GM12878 (cell line): ENCODE measurements at regions not wholly inside any gene's neighbourhood (a gene's known extent, or its start where the extent isn't known, plus 50 kb on each side); places are given as distances from the start of the nearest gene placed in this dataset.

ENCODE experiments used
- ATAC-seq: fragments of 200-7000 bp; cut with Tn5 transposase; 3 replicates; pipeline ENCODE4 v1.9.1; 2020; ENCODE audit warnings: mild to moderate bottlenecking, moderate library complexity
- BruUV-seq: library from RNA; stranded (reverse); fragments of 400-500 nt; replicated peaks from 2 replicates; lab custom pipeline; 2021; lab: Mats Ljungman, UMichigan
- CTCF ChIA-PET: fragments of 300-600 bp; sonication (Branson Sonifier 250); formaldehyde crosslinking; extraction: SDS; loops from one replicate; lab custom pipeline; 2021; ENCODE audit warnings: inconsistent platforms; lab: Yijun Ruan, JAX
- POLR2A ChIA-PET: fragments of 350-600 bp; formaldehyde crosslinking; extraction: SDS; loops from one replicate; lab custom pipeline; 2021; ENCODE audit warnings: inconsistent platforms; lab: Charles Lee
- RAD21 ChIA-PET: fragments of 300-600 bp; sonication (Branson Sonifier 250); formaldehyde crosslinking; loops from one replicate; lab custom pipeline; 2023; ENCODE audit warnings: antibody characterized with exemption; ENCODE audit not compliant: unreplicated experiment; lab: Charles Lee
- SMC1A ChIA-PET: fragments of 300-600 bp; sonication (Branson Sonifier 250); formaldehyde crosslinking; loops from one replicate; lab custom pipeline; 2023; ENCODE audit not compliant: unreplicated experiment, uncharacterized antibody; lab: Charles Lee
- DNase-seq: peaks from one replicate; pipeline ENCODE4 v3.0.0-alpha.2; 2011; ENCODE audit warnings: low read depth, low spot score
- FAIRE-seq: peaks from 3 replicates; lab custom pipeline; 2011; peaks lifted over from hg19 to GRCh38; lab: Jason Lieb, UNC
- H2AFZ ChIP-seq: 2 replicates; pipeline ENCODE4 v1.6.0; 2011; ENCODE audit warnings: low read depth, low read length, control low read depth; ENCODE audit not compliant: control insufficient read depth
- H3K27ac ChIP-seq: 2 replicates; pipeline ENCODE4 v1.5.1; 2011; ENCODE audit warnings: control low read depth; ENCODE audit not compliant: control insufficient read depth, insufficient read depth
- H3K27me3 ChIP-seq, 2 experiments: replicated peaks in 1 of 2; 2 replicates each; pipeline versions ENCODE4 v1.6.0 to v1.6.1; 2011; ENCODE audit warnings: low read length in 1 of 2; ENCODE audit not compliant: control insufficient read depth in 2 of 2, insufficient read depth in 2 of 2
- H3K36me3 ChIP-seq, 2 experiments: 2 replicates each; pipeline ENCODE4 v1.5.1; 2011; ENCODE audit warnings: low read length in 1 of 2; ENCODE audit not compliant: control insufficient read depth in 2 of 2, insufficient read depth in 2 of 2
- H3K4me1 ChIP-seq: 2 replicates; pipeline ENCODE4 v1.6.1; 2011; ENCODE audit warnings: mild to moderate bottlenecking, low read length, moderate library complexity, mixed read lengths; ENCODE audit not compliant: control insufficient read depth, insufficient read depth
- H3K4me2 ChIP-seq: 2 replicates; pipeline ENCODE4 v1.6.0; 2011; ENCODE audit warnings: control low read depth; ENCODE audit not compliant: control insufficient read depth, insufficient read depth
- H3K4me3 ChIP-seq: fragments of 200-600 bp; sonication (generic); 2 replicates; pipeline ENCODE4 v1.5.1; 2016
- H3K79me2 ChIP-seq: 2 replicates; pipeline ENCODE4 v1.6.0; 2011; ENCODE audit warnings: low read length; ENCODE audit not compliant: control insufficient read depth, insufficient read depth
- H3K9ac ChIP-seq: 2 replicates; pipeline ENCODE4 v1.8.0; 2011; ENCODE audit warnings: low read length, control low read depth, mixed read lengths; ENCODE audit not compliant: control insufficient read depth, insufficient read depth
- H3K9me3 ChIP-seq: replicated peaks from 3 replicates; pipeline ENCODE4 v1.5.1; 2011; ENCODE audit warnings: mild to moderate bottlenecking, low read length; ENCODE audit not compliant: control insufficient read depth, insufficient read depth
- H4K20me1 ChIP-seq: 2 replicates; pipeline ENCODE4 v1.6.0; 2011; ENCODE audit not compliant: control insufficient read depth, insufficient read depth
- IRF4 ChIP-seq: IDR thresholded peaks from 2 replicates; pipeline ENCODE4 v1.6.1; 2011; ENCODE audit warnings: low read depth, low read length
- KDM1A ChIP-seq: fragments of 200-600 bp; sonication (generic); IDR thresholded peaks from 2 replicates; pipeline ENCODE4 v1.6.1; 2016; ENCODE audit warnings: borderline replicate concordance
- NKRF ChIP-seq: fragments of 450-650 bp; conservative IDR thresholded peaks from 2 replicates; pipeline ENCODE4 v1.6.1; 2017; ENCODE audit warnings: mild to moderate bottlenecking, moderate library complexity
- NRF1 ChIP-seq: conservative IDR thresholded peaks from 2 replicates; pipeline ENCODE4 v1.6.1; 2011; ENCODE audit warnings: mild to moderate bottlenecking, low read depth, low read length, improper control_type of control experiment
- PAX5 ChIP-seq: IDR thresholded peaks from 2 replicates; pipeline ENCODE4 v1.6.1; 2011; ENCODE audit warnings: low read depth, low read length, borderline replicate concordance
- SMARCA5 ChIP-seq: fragments of 450-650 bp; IDR thresholded peaks from 2 replicates; pipeline ENCODE4 v1.6.1; 2017; ENCODE audit warnings: mild to moderate bottlenecking
- SPI1 ChIP-seq: IDR thresholded peaks from 2 replicates; pipeline ENCODE4 v1.6.1; 2011; ENCODE audit warnings: low read depth, mild to moderate bottlenecking, low read length, moderate library complexity, borderline replicate concordance; ENCODE audit not compliant: insufficient read depth
- WGBS: methylation state at CpG from one replicate; pipeline ENCODE4 v1.1.6; 2016; ENCODE audit warnings: low lambda C conversion rate; ENCODE audit not compliant: insufficient replicate concordance, insufficient coverage; ENCODE audit errors: missing lambda C conversion rate; 5-methylcytosine and 5-hydroxymethylcytosine counted together
- in situ Hi-C: fragments of 300-500 bp; cut with MboI; formaldehyde crosslinking; loops from 9 replicates; pipeline ENCODE4 v1.14.3; 2018; ENCODE audit warnings: mixed read lengths
- intact Hi-C: fragments of 100-400 bp; cut with micrococcal nuclease; formaldehyde crosslinking; loops from one replicate; pipeline ENCODE4 v1.14.2; 2022; ENCODE audit not compliant: unreplicated experiment
- TF ChIP-seq, protein P1 (sequence below): fragments of 450-650 bp; IDR thresholded peaks from 2 replicates; pipeline ENCODE4 v1.6.1; 2017; ENCODE audit warnings: mild to moderate bottlenecking
- TF ChIP-seq, protein P2 (sequence below): fragments of 450-650 bp; formaldehyde crosslinking; IDR thresholded peaks from 2 replicates; pipeline ENCODE4 v1.4.0; 2022; ENCODE audit warnings: mild to moderate bottlenecking, moderate library complexity
- TF ChIP-seq, protein P3 (sequence below): fragments of 450-650 bp; IDR thresholded peaks from 2 replicates; pipeline ENCODE4 v1.6.1; 2018; ENCODE audit warnings: mild to moderate bottlenecking, low read depth, moderate library complexity; ENCODE audit not compliant: partially characterized antibody
- TF ChIP-seq, protein P4 (sequence below): fragments of 450-650 bp; IDR thresholded peaks from 2 replicates; pipeline ENCODE4 v1.6.1; 2014; ENCODE audit warnings: mild to moderate bottlenecking

DNA sequence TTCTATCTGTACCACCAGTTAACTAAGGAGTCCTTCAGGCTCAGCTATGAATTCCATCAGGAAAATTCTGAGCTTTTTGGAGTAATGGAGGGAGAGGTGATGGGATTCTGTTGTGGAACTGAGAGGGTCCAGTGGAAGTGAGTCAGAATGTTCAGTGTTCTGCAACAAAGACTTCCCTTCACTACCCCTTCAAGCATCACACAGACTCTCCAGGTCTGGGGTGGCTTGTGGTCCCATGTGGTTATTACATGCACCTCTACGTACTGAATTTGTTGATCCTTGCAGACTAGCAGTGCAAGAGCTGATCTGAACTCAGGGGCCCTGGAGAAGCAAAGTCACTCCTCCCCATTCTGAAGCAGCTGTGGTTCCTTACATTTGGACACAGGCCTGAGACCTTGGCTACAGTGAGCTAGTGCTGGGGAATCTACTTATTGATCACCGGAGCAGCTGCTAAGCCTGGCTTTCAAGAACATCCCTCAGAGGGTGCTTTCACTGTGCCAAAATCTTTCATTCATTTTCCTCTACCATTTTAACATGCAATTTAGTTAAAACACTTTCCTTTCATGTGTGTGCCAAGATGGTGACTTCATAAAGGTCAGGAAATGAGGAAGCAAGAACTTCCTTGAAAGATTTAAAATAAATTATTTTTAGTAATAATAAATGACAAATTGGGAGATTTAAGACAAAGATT is 75.0 kb upstream of the TNC start:
- H3K4me3 ChIP-seq = no peak overlapping the region
- no peaks in the 10 kb centered on the region for H3K27me3 ChIP-seq
- H2AFZ ChIP-seq = no peak overlapping the region
- intact Hi-C loops (loop anchor here (5.0 kb wide), 1 partner anchor 156 kb away; no protein-coding TSS in a partner anchor), in situ Hi-C loops (no loop called here)
- BruUV-seq = no TSS peak
- H4K20me1 ChIP-seq = no peaks in the 10 kb centered on the region
- FAIRE-seq (peak; percentile 44), DNase-seq (no peak), ATAC-seq (peak; percentile 79)
- H3K79me2 ChIP-seq = no peaks in the 10 kb centered on the region
- RAD21 ChIA-PET = interaction anchor here (0.9 kb wide), 1 partner anchor 11 kb away, joined by 3 read pairs; no protein-coding TSS in a partner anchor
- H3K9ac ChIP-seq = no peak overlapping the region
- peaks cover 4% of the 10 kb centered on the region; the same call in 1 of the 2 replicates for H3K4me1 ChIP-seq
- no peaks in the 10 kb centered on the region; the same call in 2 of the 3 replicates for H3K9me3 ChIP-seq
- no peaks in the 10 kb centered on the region for H3K36me3 ChIP-seq
- SMC1A ChIA-PET = interaction anchor here (2.5 to 10.5 kb wide), 2 partner anchors 15 to 56 kb away, joined by 7 to 81 read pairs; no protein-coding TSS in a partner anchor
- WGBS = 0% methylated on average over 2 of the region's 2 CpGs
- CTCF ChIA-PET = interaction anchor here (0.7 kb wide), 1 partner anchor 11 kb away, joined by 3 read pairs; no protein-coding TSS in a partner anchor
- POLR2A ChIA-PET = no interaction called here
- H3K27ac ChIP-seq = peak overlapping the region; percentile 10; the same call in 1 of the 2 replicates
- H3K4me2 ChIP-seq = peak overlapping the region; percentile 23; the same call in 1 of the 2 replicates
- TF ChIP-seq IRF4 = no peak
- 0 out of 2 replicates have a peak, but pooled peaks have one; percentile 26 for TF ChIP-seq PAX5
- TF ChIP-seq, protein P1, sequence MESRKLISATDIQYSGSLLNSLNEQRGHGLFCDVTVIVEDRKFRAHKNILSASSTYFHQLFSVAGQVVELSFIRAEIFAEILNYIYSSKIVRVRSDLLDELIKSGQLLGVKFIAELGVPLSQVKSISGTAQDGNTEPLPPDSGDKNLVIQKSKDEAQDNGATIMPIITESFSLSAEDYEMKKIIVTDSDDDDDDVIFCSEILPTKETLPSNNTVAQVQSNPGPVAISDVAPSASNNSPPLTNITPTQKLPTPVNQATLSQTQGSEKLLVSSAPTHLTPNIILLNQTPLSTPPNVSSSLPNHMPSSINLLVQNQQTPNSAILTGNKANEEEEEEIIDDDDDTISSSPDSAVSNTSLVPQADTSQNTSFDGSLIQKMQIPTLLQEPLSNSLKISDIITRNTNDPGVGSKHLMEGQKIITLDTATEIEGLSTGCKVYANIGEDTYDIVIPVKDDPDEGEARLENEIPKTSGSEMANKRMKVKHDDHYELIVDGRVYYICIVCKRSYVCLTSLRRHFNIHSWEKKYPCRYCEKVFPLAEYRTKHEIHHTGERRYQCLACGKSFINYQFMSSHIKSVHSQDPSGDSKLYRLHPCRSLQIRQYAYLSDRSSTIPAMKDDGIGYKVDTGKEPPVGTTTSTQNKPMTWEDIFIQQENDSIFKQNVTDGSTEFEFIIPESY = no peak
- no peak for TF ChIP-seq NRF1
- TF ChIP-seq, protein P2, sequence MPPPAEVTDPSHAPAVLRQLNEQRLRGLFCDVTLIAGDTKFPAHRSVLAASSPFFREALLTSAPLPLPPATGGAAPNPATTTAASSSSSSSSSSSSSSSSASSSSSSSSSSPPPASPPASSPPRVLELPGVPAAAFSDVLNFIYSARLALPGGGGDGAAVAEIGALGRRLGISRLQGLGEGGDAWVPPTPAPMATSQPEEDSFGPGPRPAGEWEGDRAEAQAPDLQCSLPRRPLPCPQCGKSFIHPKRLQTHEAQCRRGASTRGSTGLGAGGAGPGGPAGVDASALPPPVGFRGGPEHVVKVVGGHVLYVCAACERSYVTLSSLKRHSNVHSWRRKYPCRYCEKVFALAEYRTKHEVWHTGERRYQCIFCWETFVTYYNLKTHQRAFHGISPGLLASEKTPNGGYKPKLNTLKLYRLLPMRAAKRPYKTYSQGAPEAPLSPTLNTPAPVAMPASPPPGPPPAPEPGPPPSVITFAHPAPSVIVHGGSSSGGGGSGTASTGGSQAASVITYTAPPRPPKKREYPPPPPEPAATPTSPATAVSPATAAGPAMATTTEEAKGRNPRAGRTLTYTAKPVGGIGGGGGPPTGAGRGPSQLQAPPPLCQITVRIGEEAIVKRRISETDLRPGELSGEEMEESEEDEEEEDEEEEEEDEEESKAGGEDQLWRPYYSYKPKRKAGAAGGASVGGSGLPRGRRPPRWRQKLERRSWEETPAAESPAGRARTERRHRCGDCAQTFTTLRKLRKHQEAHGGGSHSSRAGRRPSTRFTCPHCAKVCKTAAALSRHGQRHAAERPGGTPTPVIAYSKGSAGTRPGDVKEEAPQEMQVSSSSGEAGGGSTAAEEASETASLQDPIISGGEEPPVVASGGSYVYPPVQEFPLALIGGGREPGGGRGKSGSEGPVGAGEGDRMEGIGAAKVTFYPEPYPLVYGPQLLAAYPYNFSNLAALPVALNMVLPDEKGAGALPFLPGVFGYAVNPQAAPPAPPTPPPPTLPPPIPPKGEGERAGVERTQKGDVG (CRISPR knock-in tag) = no peak
- TF ChIP-seq, protein P3, sequence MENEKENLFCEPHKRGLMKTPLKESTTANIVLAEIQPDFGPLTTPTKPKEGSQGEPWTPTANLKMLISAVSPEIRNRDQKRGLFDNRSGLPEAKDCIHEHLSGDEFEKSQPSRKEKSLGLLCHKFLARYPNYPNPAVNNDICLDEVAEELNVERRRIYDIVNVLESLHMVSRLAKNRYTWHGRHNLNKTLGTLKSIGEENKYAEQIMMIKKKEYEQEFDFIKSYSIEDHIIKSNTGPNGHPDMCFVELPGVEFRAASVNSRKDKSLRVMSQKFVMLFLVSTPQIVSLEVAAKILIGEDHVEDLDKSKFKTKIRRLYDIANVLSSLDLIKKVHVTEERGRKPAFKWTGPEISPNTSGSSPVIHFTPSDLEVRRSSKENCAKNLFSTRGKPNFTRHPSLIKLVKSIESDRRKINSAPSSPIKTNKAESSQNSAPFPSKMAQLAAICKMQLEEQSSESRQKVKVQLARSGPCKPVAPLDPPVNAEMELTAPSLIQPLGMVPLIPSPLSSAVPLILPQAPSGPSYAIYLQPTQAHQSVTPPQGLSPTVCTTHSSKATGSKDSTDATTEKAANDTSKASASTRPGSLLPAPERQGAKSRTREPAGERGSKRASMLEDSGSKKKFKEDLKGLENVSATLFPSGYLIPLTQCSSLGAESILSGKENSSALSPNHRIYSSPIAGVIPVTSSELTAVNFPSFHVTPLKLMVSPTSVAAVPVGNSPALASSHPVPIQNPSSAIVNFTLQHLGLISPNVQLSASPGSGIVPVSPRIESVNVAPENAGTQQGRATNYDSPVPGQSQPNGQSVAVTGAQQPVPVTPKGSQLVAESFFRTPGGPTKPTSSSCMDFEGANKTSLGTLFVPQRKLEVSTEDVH = no peak
- TF ChIP-seq NKRF = no peak
- no peak for TF ChIP-seq KDM1A
- no peak for TF ChIP-seq SMARCA5
- TF ChIP-seq, protein P4, sequence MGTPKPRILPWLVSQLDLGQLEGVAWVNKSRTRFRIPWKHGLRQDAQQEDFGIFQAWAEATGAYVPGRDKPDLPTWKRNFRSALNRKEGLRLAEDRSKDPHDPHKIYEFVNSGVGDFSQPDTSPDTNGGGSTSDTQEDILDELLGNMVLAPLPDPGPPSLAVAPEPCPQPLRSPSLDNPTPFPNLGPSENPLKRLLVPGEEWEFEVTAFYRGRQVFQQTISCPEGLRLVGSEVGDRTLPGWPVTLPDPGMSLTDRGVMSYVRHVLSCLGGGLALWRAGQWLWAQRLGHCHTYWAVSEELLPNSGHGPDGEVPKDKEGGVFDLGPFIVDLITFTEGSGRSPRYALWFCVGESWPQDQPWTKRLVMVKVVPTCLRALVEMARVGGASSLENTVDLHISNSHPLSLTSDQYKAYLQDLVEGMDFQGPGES = no peak
- TF ChIP-seq SPI1 = peak; percentile 35; the same call in 1 of the 2 replicates
